ENCODE measurements at regions not wholly inside any gene's neighbourhood (a gene's known extent, or its start where the extent isn't known, plus 50 kb on each side); places are given as distances from the start of the nearest gene placed in this dataset.

DNA sequence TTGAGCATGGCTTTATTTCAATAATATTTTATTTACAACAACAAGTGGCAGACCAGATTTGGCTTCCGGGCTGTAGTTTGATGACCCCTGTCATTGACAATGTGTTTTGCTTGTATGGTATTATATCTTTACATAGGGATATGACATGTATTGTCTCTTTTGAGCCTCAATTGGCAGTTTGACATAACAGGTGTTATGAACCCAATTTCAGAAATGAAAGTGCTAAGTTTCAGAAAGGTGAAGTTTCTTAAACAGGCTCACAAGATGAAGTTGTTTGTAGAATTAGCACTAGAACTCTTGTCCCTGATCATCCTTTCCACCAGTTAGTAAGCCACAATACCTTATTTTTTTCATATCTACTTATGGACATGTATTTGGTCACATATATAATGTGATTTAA is 303.0 kb upstream of the GRIA1 start:
- TF ChIP-seq, protein P1, sequence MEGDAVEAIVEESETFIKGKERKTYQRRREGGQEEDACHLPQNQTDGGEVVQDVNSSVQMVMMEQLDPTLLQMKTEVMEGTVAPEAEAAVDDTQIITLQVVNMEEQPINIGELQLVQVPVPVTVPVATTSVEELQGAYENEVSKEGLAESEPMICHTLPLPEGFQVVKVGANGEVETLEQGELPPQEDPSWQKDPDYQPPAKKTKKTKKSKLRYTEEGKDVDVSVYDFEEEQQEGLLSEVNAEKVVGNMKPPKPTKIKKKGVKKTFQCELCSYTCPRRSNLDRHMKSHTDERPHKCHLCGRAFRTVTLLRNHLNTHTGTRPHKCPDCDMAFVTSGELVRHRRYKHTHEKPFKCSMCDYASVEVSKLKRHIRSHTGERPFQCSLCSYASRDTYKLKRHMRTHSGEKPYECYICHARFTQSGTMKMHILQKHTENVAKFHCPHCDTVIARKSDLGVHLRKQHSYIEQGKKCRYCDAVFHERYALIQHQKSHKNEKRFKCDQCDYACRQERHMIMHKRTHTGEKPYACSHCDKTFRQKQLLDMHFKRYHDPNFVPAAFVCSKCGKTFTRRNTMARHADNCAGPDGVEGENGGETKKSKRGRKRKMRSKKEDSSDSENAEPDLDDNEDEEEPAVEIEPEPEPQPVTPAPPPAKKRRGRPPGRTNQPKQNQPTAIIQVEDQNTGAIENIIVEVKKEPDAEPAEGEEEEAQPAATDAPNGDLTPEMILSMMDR (IDR thresholded peaks at IDR 0.05; ENCODE audit: insufficient read depth, low read depth, low read length): no peak
- TF ChIP-seq EZH2 (IDR thresholded peaks at IDR 0.05; ENCODE audit: insufficient read depth, low read length): no peak

Data from astrocyte (in vitro differentiated cells and primary cell).